Osteoblast (primary cell): ENCODE measurements at regions not wholly inside any gene's neighbourhood (a gene's known extent, or its start where the extent isn't known, plus 50 kb on each side); places are given as distances from the start of the nearest gene placed in this dataset.

Experiments
- DNase-seq: peaks from one replicate; pipeline ENCODE4 v3.0.0; 2011; ENCODE audit warnings: low spot score, mixed read lengths; ENCODE audit not compliant: insufficient read length; ENCODE audit errors: missing footprints
- H2AFZ ChIP-seq: 2 replicates; pipeline ENCODE4 v1.6.0; 2011; ENCODE audit warnings: mild to moderate bottlenecking, low read length
- H3K27ac ChIP-seq: 2 replicates; pipeline ENCODE4 v1.5.1; 2011; ENCODE audit warnings: mild to moderate bottlenecking, low read depth, low read length, moderate library complexity
- H3K27me3 ChIP-seq: 2 replicates; pipeline ENCODE4 v1.6.0; 2012; ENCODE audit warnings: mild to moderate bottlenecking, control low read depth, inconsistent platforms, low read length, moderate library complexity; ENCODE audit not compliant: insufficient read depth
- H3K36me3 ChIP-seq: 2 replicates; pipeline ENCODE4 v1.5.1; 2011; ENCODE audit warnings: mild to moderate bottlenecking, low read length, control low read depth, moderate library complexity; ENCODE audit not compliant: insufficient read depth
- H3K4me1 ChIP-seq: 2 replicates; pipeline ENCODE4 v1.5.1; 2011; ENCODE audit warnings: mild to moderate bottlenecking, low read length, control low read depth, moderate library complexity; ENCODE audit not compliant: insufficient read depth
- H3K4me2 ChIP-seq: 2 replicates; pipeline ENCODE4 v1.6.0; 2011; ENCODE audit warnings: mild to moderate bottlenecking, low read length; ENCODE audit not compliant: insufficient read depth
- H3K4me3 ChIP-seq: fragments of 200-600 bp; sonication (generic); 3 replicates; pipeline ENCODE4 v1.5.1; 2012; ENCODE audit warnings: mild to moderate bottlenecking, low read length, inconsistent platforms; ENCODE audit not compliant: insufficient read depth
- H3K79me2 ChIP-seq: 2 replicates; pipeline ENCODE4 v1.6.0; 2012; ENCODE audit warnings: mild to moderate bottlenecking, low read length, control low read depth, inconsistent platforms; ENCODE audit not compliant: insufficient read depth
- H3K9me3 ChIP-seq: 2 replicates; pipeline ENCODE4 v1.5.1; 2011; ENCODE audit warnings: low read depth, low read length, control low read depth
- H4K20me1 ChIP-seq: 2 replicates; pipeline ENCODE4 v1.6.0; 2012; ENCODE audit warnings: mild to moderate bottlenecking, low read length, control low read depth; ENCODE audit not compliant: insufficient read depth
- TF ChIP-seq, protein P1 (sequence below): IDR thresholded peaks from 2 replicates; pipeline ENCODE4 v1.5.1; 2011; ENCODE audit warnings: mild to moderate bottlenecking, low read depth, low read length, moderate library complexity; ENCODE audit errors: extremely low read depth

DNA sequence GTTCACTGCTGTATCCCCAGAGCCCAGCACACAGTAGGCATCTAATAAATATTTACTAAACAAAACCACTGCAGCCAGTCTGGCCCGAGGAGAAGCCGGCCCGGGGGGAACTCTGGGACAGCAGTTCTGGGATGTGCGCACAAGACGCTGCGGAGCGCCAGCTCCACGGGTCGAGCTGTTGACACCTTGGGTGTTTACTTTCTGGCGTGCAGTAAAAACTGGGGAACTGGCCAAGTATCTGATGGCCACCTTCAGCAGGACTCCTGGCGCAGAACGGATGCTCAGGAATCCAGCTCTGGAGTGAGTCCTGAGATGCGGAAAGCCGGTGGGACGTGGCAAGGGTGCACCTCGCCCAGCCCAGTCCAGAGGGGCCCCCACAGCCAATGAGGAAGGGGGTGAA lies 65.6 kb downstream of the NCOR2 start:
- Histone ChIP-seq H3K4me3 (no peak overlapping the region), H3K27ac (no peak overlapping the region), H4K20me1 (peaks cover 95% of the 10 kb centered on the region), H3K27me3 (no peaks in the 10 kb centered on the region), H3K79me2 (peaks cover 90% of the 10 kb centered on the region), H3K9me3 (no peaks in the 10 kb centered on the region), H3K4me1 (peaks cover 31% of the 10 kb centered on the region), H3K4me2 (no peak overlapping the region), H3K36me3 (no peaks in the 10 kb centered on the region), H2AFZ (no peak overlapping the region)
- DNase-seq, result no peak
- TF ChIP-seq, protein P1, sequence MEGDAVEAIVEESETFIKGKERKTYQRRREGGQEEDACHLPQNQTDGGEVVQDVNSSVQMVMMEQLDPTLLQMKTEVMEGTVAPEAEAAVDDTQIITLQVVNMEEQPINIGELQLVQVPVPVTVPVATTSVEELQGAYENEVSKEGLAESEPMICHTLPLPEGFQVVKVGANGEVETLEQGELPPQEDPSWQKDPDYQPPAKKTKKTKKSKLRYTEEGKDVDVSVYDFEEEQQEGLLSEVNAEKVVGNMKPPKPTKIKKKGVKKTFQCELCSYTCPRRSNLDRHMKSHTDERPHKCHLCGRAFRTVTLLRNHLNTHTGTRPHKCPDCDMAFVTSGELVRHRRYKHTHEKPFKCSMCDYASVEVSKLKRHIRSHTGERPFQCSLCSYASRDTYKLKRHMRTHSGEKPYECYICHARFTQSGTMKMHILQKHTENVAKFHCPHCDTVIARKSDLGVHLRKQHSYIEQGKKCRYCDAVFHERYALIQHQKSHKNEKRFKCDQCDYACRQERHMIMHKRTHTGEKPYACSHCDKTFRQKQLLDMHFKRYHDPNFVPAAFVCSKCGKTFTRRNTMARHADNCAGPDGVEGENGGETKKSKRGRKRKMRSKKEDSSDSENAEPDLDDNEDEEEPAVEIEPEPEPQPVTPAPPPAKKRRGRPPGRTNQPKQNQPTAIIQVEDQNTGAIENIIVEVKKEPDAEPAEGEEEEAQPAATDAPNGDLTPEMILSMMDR, result no peak

DNA sequence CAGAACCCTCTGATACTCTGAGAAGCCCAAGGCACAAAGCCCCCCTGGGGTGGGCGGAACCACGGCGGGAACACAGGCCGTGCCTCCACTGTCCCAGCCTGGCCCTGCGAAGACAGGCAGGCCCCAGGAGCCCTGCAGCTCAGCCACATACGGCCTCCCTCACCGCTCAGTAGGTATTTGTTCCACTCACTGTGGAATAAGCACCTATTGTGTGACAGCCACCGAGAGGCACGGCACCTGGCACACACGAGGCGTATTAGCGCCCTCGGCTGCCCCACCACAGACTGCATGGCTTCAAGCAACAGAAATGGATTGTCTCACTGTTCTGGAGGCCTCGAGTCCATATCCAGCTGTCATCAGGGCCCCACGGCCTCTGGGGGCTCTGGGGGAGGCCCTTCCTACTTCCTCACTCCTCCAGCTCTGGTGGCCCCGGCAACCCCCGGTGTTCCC lies 66.3 kb downstream of the NCOR2 start:
- Histone ChIP-seq H3K79me2 (peaks cover 90% of the 10 kb centered on the region), H4K20me1 (peaks cover 95% of the 10 kb centered on the region), H3K27me3 (no peaks in the 10 kb centered on the region), H2AFZ (no peak overlapping the region), H3K27ac (no peak overlapping the region), H3K4me2 (no peak overlapping the region), H3K4me1 (peaks cover 27% of the 10 kb centered on the region), H3K9me3 (no peaks in the 10 kb centered on the region), H3K36me3 (no peaks in the 10 kb centered on the region), H3K4me3 (no peak overlapping the region)
- DNase-seq, result no peak
- TF ChIP-seq, protein P1, result no peak

DNA sequence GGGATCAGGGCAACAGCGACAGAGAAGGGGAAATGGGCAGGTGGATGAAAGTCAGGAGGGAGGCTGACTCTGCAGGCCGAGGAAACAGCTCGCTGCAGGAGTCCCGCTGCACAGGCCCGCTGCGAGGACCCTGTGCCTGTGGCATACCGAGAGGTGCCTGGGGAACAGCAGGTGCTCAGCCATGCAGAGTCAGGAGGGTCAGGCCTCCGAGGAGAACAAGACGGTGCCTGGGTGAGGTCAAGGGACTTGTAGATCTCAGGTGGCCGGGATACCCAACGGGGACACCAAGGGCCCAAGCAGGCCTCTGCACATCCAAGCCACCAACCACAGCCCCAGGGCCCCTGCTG lies 67.5 kb downstream of the NCOR2 start:
- TF ChIP-seq, protein P1, result no peak
- H3K27ac ChIP-seq, result no peak overlapping the region
- no peak overlapping the region for H2AFZ ChIP-seq
- peaks cover 90% of the 10 kb centered on the region for H3K79me2 ChIP-seq
- no peak overlapping the region for H3K4me2 ChIP-seq
- H4K20me1 ChIP-seq, result peaks cover 95% of the 10 kb centered on the region
- H3K4me1 ChIP-seq, result peaks cover 27% of the 10 kb centered on the region
- peaks cover 2% of the 10 kb centered on the region for H3K36me3 ChIP-seq
- H3K9me3 ChIP-seq, result no peaks in the 10 kb centered on the region
- no peak for DNase-seq
- H3K27me3 ChIP-seq, result no peaks in the 10 kb centered on the region
- H3K4me3 ChIP-seq, result no peak overlapping the region

DNA sequence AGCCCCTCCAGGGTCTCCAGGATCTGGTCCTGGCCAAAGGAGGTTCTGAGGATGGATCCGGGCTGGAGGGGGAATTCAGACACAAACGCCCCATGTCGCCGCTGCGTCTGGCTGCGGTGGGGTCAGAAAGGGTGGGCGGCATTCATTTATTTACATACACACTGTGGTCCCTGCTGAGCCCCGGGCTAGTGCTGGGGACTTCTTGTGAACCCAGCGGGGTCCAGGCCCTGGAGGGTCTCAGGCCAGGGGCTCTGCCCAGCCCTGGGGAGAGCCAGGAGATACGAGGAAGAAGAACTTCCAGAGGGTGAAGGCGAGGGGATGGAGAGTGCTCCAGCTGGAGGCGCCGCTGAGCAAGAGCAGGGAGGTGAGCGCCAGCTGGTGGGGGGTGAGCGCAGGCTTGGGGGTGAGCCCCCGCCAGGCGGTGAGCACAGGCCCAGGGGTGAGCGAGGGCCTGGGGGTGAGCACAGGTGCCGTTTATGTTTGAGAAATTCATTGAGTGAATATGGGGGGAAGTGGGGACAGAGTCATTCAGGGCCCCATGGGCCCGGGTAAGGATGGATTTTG lies 68.1 kb downstream of the NCOR2 start:
- peaks cover 90% of the 10 kb centered on the region for H3K79me2 ChIP-seq
- no peak overlapping the region for H3K4me3 ChIP-seq
- H3K36me3 ChIP-seq, result peaks cover 7% of the 10 kb centered on the region
- TF ChIP-seq, protein P1, result peak; percentile 13
- peaks cover 27% of the 10 kb centered on the region for H3K4me1 ChIP-seq
- peaks cover 92% of the 10 kb centered on the region for H4K20me1 ChIP-seq
- H3K9me3 ChIP-seq, result no peaks in the 10 kb centered on the region
- H3K4me2 ChIP-seq, result no peak overlapping the region
- no peak for DNase-seq
- H2AFZ ChIP-seq, result no peak overlapping the region
- H3K27ac ChIP-seq, result peak overlapping the region; percentile 89
- H3K27me3 ChIP-seq, result no peaks in the 10 kb centered on the region
